ENCODE measurements at regions not wholly inside any gene's neighbourhood (a gene's known extent, or its start where the extent isn't known, plus 50 kb on each side); places are given as distances from the start of the nearest gene placed in this dataset.

DNA sequence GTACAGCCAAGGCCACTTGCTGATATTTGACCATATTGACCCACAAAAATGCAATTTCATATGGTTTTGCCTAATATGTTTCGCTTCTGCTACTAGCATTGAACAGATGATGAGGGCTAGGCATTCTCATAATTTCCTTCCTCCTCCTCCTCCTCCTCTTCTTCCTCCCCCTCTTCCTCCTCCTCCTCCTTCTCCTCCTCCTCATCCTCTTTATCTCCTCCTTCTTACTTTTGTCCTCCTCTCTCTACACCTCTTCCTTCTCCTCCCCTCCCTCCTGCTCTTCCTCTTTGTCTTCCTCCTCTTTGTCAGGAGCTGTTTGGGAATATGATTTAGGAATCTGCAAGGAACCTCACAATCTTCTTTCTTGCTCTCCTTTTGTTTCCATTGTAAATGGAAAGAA is 133.9 kb upstream of the CELF2 start:
- H3K27ac ChIP-seq (replicated peaks) = no peak overlapping the region
- DNase-seq (ENCODE audit: low read depth in 1 of 2, low spot score in 1 of 2) = no peak

DNA sequence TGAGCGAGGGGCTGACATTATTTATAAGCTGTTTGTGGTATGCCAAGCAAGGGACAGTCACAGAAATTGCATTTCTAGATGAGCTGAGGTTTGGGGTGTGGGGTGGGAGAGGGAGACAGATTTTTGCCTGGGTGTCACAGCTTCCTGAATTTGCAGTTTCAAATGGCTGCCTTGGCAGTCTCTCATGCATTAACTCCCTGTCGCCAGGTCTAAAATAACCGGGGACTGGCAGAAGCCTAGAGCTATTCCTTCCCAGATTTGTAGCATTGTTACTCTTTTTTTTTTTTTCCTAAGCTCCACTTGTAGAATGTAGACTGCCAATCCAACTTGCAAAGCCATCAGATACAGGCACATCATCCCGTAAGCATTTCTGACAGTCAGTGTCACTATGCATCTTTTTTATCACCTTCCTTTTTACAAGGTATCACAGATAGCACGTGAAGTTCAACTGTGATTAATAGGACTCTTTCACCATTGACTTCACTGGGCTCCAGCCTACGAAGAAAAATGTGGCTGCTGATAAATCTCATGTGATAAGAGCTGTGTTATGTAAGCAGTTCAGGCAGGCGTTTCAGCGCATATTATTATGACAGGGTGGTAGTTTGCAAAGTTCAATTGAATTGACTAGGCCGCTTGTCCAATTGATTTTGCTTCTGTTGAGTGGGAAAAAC is 130.7 kb upstream of the CELF2 start:
- Histone ChIP-seq H3K4me3 (replicated peaks; ENCODE audit: insufficient read depth, low read length) (no peak overlapping the region), H3K27ac (replicated peaks) (no peak overlapping the region), H3K27me3 (ENCODE audit: insufficient read depth, poor library complexity, severe bottlenecking) (no peaks in the 10 kb centered on the region)
- no peak for DNase-seq (ENCODE audit: low read depth in 1 of 2, low spot score in 1 of 2)
- TF ChIP-seq POLR2AphosphoS5 (IDR thresholded peaks at IDR 0.05; ENCODE audit: low read depth) (no peak), REST (IDR thresholded peaks at IDR 0.05; ENCODE audit: insufficient replicate concordance, low read depth) (no peak), CTCF (IDR thresholded peaks at IDR 0.05; ENCODE audit: insufficient read depth, low read length) (no peak), SPI1 (IDR thresholded peaks at IDR 0.05; ENCODE audit: borderline replicate concordance, low read depth) (no peak), GABPA (IDR thresholded peaks at IDR 0.05; ENCODE audit: low read depth) (no peak)

More for the DNA sequence above, 133.9 kb upstream of the CELF2 start:
- H3K27me3 ChIP-seq (ENCODE audit: insufficient read depth, poor library complexity, severe bottlenecking) = no peaks in the 10 kb centered on the region
- no peak overlapping the region for H3K4me3 ChIP-seq (replicated peaks; ENCODE audit: insufficient read depth, low read length)
- TF ChIP-seq CTCF (IDR thresholded peaks at IDR 0.05; ENCODE audit: insufficient read depth, low read length) (no peak), SPI1 (IDR thresholded peaks at IDR 0.05; ENCODE audit: borderline replicate concordance, low read depth) (no peak), REST (IDR thresholded peaks at IDR 0.05; ENCODE audit: insufficient replicate concordance, low read depth) (no peak), POLR2AphosphoS5 (IDR thresholded peaks at IDR 0.05; ENCODE audit: low read depth) (no peak), GABPA (IDR thresholded peaks at IDR 0.05; ENCODE audit: low read depth) (no peak)

DNA sequence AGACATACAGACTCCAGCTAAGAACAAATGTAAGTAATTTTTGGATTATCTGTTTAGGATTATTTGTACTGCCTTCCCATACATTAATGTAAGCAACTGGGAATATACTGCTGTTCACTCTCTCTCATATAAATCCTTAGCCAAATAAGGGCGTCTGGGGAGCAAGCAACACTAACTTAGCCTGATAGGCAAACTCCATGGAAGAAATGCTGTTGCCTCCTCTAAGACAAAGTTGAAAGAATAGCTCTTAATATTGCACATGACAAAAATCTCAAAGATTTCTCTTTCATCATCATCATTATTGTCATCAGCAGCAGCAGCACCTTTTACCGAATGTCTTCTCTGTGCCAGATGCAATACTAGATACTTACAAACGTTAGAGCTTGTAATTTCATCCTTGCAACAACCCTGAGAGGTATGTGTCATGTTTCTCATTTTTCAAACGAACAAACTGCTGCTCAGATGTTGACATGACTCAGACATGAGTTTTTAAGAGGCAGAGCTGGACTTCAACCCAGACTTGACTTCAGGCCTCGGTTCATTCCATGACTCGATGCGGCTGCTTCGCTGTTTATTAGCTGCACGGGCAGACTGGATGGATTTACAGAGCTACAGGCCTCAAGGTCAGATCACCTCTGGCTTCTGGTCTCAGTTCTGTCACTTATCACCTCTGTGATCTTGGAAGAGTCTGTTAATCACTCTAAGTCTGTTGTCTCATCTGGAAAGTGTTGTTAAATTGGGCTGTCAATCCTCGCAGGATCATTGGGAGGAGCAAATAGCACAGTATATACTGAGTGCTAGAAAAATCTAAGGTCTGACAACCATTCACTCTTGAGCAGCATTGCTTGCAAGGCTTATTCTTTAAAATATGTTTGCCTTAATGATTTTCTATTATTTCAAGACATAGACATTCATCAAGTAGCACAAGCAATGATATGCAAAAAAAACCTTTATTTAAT is 126.3 kb upstream of the CELF2 start:
- H3K27me3 ChIP-seq (ENCODE audit: insufficient read depth, poor library complexity, severe bottlenecking) = no peaks in the 10 kb centered on the region
- no peak overlapping the region for H3K4me3 ChIP-seq (replicated peaks; ENCODE audit: insufficient read depth, low read length)
- no peak overlapping the region for H3K27ac ChIP-seq (replicated peaks)
- DNase-seq (ENCODE audit: low read depth in 1 of 2, low spot score in 1 of 2) = no peak
- TF ChIP-seq POLR2AphosphoS5 (IDR thresholded peaks at IDR 0.05; ENCODE audit: low read depth) (no peak), REST (IDR thresholded peaks at IDR 0.05; ENCODE audit: insufficient replicate concordance, low read depth) (no peak), CTCF (IDR thresholded peaks at IDR 0.05; ENCODE audit: insufficient read depth, low read length) (no peak), GABPA (IDR thresholded peaks at IDR 0.05; ENCODE audit: low read depth) (no peak), SPI1 (IDR thresholded peaks at IDR 0.05; ENCODE audit: borderline replicate concordance, low read depth) (no peak)

All from HL-60 (cell line).